BE2C (cell line): ENCODE measurements at regions not wholly inside any gene's neighbourhood (a gene's known extent, or its start where the extent isn't known, plus 50 kb on each side); places are given as distances from the start of the nearest gene placed in this dataset.

Experiments
- DNase-seq: peaks from one replicate; pipeline ENCODE4 v3.0.0-alpha.2; 2020
- H3K27me3 ChIP-seq: fragments of 250-450 bp; sonication (Bioruptor Pico); 2 replicates; pipeline ENCODE4 v1.5.1; 2020; ENCODE audit warnings: mild to moderate bottlenecking
- H3K36me3 ChIP-seq: fragments of 250-450 bp; sonication (Bioruptor Pico); 2 replicates; pipeline ENCODE4 v1.5.1; 2020; ENCODE audit warnings: mild to moderate bottlenecking
- H3K4me1 ChIP-seq: fragments of 250-450 bp; sonication (Bioruptor Pico); 2 replicates; pipeline ENCODE4 v1.5.1; 2020
- H3K4me3 ChIP-seq: 2 replicates; pipeline ENCODE4 v1.5.1; 2011; ENCODE audit warnings: low read depth, low read length
- H3K9me3 ChIP-seq: fragments of 250-450 bp; sonication (Bioruptor Pico); 2 replicates; pipeline ENCODE4 v1.5.1; 2020
- CTCF ChIP-seq: IDR thresholded peaks from 2 replicates; pipeline ENCODE4 v1.5.1; 2012; ENCODE audit warnings: mild to moderate bottlenecking, low read depth, low read length

GRCh38 chr1:80245813-80246212 is 1239.3 kb upstream of the ADGRL4 start:
- Histone ChIP-seq H3K36me3 (no peaks in the 10 kb centered on the region), H3K9me3 (no peaks in the 10 kb centered on the region), H3K4me1 (no peaks in the 10 kb centered on the region), H3K27me3 (no peaks in the 10 kb centered on the region), H3K4me3 (no peak overlapping the region)
- no peak for TF ChIP-seq CTCF
- DNase-seq: no peak

GRCh38 chr1:80244372-80244771 is 1237.8 kb upstream of the ADGRL4 start:
- no peaks in the 10 kb centered on the region for H3K9me3 ChIP-seq
- no peak for DNase-seq
- no peaks in the 10 kb centered on the region for H3K4me1 ChIP-seq
- no peaks in the 10 kb centered on the region for H3K27me3 ChIP-seq
- no peak overlapping the region for H3K4me3 ChIP-seq
- TF ChIP-seq CTCF: no peak
- H3K36me3 ChIP-seq: no peaks in the 10 kb centered on the region

DNA sequence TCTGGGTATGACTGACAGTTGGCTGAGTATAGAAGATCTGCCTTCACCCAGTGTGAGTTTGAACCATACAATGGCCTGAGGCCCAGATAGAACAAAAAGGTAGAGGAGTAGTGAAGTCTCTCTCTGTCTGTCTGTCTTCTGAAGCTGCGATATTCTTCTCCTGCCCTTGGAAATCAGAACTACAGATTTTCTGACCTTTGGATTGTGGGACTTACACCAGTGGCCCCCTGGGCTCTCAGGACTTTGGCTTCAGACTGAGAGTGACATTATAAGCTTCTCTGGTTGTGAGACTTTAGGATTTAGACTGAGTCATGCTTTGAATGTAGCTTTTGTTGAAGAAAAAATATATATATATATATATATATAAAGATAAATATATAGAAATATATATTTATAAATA is 1235.0 kb upstream of the ADGRL4 start:
- Histone ChIP-seq H3K27me3 (no peaks in the 10 kb centered on the region), H3K4me3 (no peak overlapping the region), H3K4me1 (no peaks in the 10 kb centered on the region), H3K9me3 (no peaks in the 10 kb centered on the region), H3K36me3 (no peaks in the 10 kb centered on the region)
- DNase-seq: no peak
- TF ChIP-seq CTCF: no peak

GRCh38 chr1:80225510-80225909 is 1219.0 kb upstream of the ADGRL4 start:
- Histone ChIP-seq H3K4me1 (no peaks in the 10 kb centered on the region), H3K27me3 (no peaks in the 10 kb centered on the region), H3K4me3 (no peak overlapping the region), H3K9me3 (no peaks in the 10 kb centered on the region), H3K36me3 (no peaks in the 10 kb centered on the region)
- no peak for TF ChIP-seq CTCF
- no peak for DNase-seq

- no peaks in the 10 kb centered on the region for H3K4me1 ChIP-seq
- no peaks in the 10 kb centered on the region for H3K9me3 ChIP-seq
- H3K27me3 ChIP-seq: no peaks in the 10 kb centered on the region
- no peak overlapping the region for H3K4me3 ChIP-seq
- DNase-seq: no peak
- H3K36me3 ChIP-seq: no peaks in the 10 kb centered on the region
- TF ChIP-seq CTCF: no peak
These were observed 1214.8 kb upstream of the ADGRL4 start for GRCh38 chr1:80221319-80221718.

DNA sequence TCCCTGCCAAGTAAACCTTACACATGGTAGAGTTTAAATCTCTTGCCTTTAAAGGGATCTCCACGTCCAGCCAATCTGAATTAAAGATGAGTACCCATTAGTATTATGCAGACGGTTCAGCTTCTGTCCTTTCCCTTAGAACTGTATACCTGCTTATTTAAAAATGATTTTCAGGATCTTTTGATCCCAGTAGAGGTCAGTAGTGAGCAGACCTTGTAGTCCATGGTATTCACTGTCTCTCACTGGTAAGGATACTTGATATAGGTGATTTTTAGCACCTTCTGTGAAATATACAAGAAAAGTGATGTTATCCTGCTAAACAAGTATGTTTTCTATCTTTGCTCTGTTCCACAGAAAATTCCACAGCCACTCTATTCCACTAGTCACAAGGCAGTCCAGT is 1211.6 kb upstream of the ADGRL4 start:
- Histone ChIP-seq H3K27me3 (no peaks in the 10 kb centered on the region), H3K4me1 (no peaks in the 10 kb centered on the region), H3K36me3 (no peaks in the 10 kb centered on the region), H3K4me3 (no peak overlapping the region), H3K9me3 (no peaks in the 10 kb centered on the region)
- peak; percentile 56 for TF ChIP-seq CTCF
- DNase-seq: no peak
